Kidney epithelial cell (primary cell): ENCODE measurements at regions not wholly inside any gene's neighbourhood (a gene's known extent, or its start where the extent isn't known, plus 50 kb on each side); places are given as distances from the start of the nearest gene placed in this dataset.

ENCODE experiments used
- DNase-seq: peaks from one replicate; pipeline ENCODE4 v3.0.0-alpha.2; 2010; ENCODE audit warnings: low read depth
- H3K27me3 ChIP-seq: 2 replicates; pipeline ENCODE4 v1.6.0; 2011; ENCODE audit warnings: low read length; ENCODE audit not compliant: control insufficient read depth, insufficient read depth
- H3K36me3 ChIP-seq: 2 replicates; pipeline ENCODE4 v1.5.1; 2011; ENCODE audit warnings: low read length; ENCODE audit not compliant: control insufficient read depth, insufficient read depth
- H3K4me3 ChIP-seq: 2 replicates; pipeline ENCODE4 v1.5.1; 2011; ENCODE audit warnings: low read depth, mild to moderate bottlenecking, control low read depth, low read length
- TF ChIP-seq, protein P1 (sequence below): IDR thresholded peaks from 2 replicates; pipeline ENCODE4 v1.5.1; 2011; ENCODE audit warnings: mild to moderate bottlenecking, moderate library complexity, low read length, control low read depth, inconsistent platforms; ENCODE audit not compliant: insufficient read depth, poor library complexity, severe bottlenecking

GRCh38 chr15:93645594-93645993 lies 556.6 kb upstream of the RGMA start:
- no peaks in the 10 kb centered on the region for H3K27me3 ChIP-seq
- TF ChIP-seq, protein P1, sequence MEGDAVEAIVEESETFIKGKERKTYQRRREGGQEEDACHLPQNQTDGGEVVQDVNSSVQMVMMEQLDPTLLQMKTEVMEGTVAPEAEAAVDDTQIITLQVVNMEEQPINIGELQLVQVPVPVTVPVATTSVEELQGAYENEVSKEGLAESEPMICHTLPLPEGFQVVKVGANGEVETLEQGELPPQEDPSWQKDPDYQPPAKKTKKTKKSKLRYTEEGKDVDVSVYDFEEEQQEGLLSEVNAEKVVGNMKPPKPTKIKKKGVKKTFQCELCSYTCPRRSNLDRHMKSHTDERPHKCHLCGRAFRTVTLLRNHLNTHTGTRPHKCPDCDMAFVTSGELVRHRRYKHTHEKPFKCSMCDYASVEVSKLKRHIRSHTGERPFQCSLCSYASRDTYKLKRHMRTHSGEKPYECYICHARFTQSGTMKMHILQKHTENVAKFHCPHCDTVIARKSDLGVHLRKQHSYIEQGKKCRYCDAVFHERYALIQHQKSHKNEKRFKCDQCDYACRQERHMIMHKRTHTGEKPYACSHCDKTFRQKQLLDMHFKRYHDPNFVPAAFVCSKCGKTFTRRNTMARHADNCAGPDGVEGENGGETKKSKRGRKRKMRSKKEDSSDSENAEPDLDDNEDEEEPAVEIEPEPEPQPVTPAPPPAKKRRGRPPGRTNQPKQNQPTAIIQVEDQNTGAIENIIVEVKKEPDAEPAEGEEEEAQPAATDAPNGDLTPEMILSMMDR, result no peak
- no peak for DNase-seq
- H3K36me3 ChIP-seq, result no peaks in the 10 kb centered on the region
- no peak overlapping the region for H3K4me3 ChIP-seq

- H3K27me3 ChIP-seq, result no peaks in the 10 kb centered on the region
- TF ChIP-seq, protein P1, result no peak
- H3K36me3 ChIP-seq, result no peaks in the 10 kb centered on the region
- no peak overlapping the region for H3K4me3 ChIP-seq
- DNase-seq, result no peak
These were observed 555.6 kb upstream of the RGMA start for GRCh38 chr15:93644595-93644994.

DNA sequence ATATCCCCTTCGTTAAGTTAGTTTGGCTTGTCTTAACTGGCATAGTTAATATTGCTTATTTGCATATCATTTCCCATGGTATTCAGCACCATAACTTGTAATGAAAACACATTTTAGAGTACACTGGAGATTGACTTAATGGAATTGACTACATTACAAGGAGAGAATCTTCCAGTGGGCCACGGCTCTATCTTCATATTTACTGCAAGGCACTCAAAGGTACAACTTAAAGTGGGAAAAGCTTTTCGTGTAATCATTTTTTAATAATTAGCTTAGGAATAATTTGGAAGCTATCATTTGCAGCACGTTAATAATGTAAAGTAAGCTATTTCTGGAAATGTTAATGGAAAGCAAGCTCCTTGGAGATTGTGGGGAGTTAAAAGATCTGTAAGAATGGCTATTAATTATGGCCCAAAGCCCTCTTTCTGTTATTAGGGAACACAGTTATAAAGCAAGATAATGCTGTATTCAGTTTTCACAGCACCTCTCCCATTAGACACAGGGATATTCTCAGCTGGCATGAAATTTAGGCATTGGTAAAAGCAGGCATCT lies 551.5 kb upstream of the RGMA start:
- DNase-seq, result no peak
- no peaks in the 10 kb centered on the region for H3K36me3 ChIP-seq
- TF ChIP-seq, protein P1, result no peak

GRCh38 chr15:93631958-93632618 lies 543.1 kb upstream of the RGMA start:
- no peaks in the 10 kb centered on the region for H3K27me3 ChIP-seq
- TF ChIP-seq, protein P1, result no peak
- DNase-seq, result no peak
- H3K36me3 ChIP-seq, result no peaks in the 10 kb centered on the region
- no peak overlapping the region for H3K4me3 ChIP-seq

More for the DNA sequence above, 551.5 kb upstream of the RGMA start:
- H3K27me3 ChIP-seq, result no peaks in the 10 kb centered on the region
- H3K4me3 ChIP-seq, result no peak overlapping the region

GRCh38 chr15:93619597-93619996 lies 530.6 kb upstream of the RGMA start:
- no peak for DNase-seq
- Histone ChIP-seq H3K27me3 (no peaks in the 10 kb centered on the region), H3K36me3 (no peaks in the 10 kb centered on the region), H3K4me3 (no peak overlapping the region)
- TF ChIP-seq, protein P1, result no peak

- TF ChIP-seq, protein P1, result no peak
- H3K4me3 ChIP-seq, result no peak overlapping the region
- no peak for DNase-seq
- no peaks in the 10 kb centered on the region for H3K36me3 ChIP-seq
- H3K27me3 ChIP-seq, result no peaks in the 10 kb centered on the region
These were observed 528.4 kb upstream of the RGMA start for GRCh38 chr15:93617443-93617842.
